Body of pancreas (tissue), 4 donors: ENCODE measurements at regions not wholly inside any gene's neighbourhood (a gene's known extent, or its start where the extent isn't known, plus 50 kb on each side); places are given as distances from the start of the nearest gene placed in this dataset.

Source experiments
- CTCF ChIP-seq, 7 experiments: fragments of 450-650 bp in 4 of 7; fragments of 200-600 bp in 3 of 7; sonication (generic) in 3 of 7; IDR thresholded peaks; one replicate each; pipeline ENCODE4 v1.5.1; 2016 to 2019; ENCODE audit warnings: antibody characterized with exemption in 7 of 7
- POLR2A ChIP-seq, 3 donors: fragments of 450-650 bp; IDR thresholded peaks; one replicate each; pipeline ENCODE4 v1.6.1; 2016; ENCODE audit warnings: antibody characterized with exemption in 3 of 3, mild to moderate bottlenecking in 2 of 3

- TF ChIP-seq CTCF (IDR thresholded peaks at IDR 0.05), result no peak
- no peak for TF ChIP-seq POLR2A (IDR thresholded peaks at IDR 0.05)
Measured at GRCh38 chr2:16940214-16940613, 274.6 kb upstream of the CYRIA start.
